Brain microvascular endothelial cell (primary cell): ENCODE measurements at regions not wholly inside any gene's neighbourhood (a gene's known extent, or its start where the extent isn't known, plus 50 kb on each side); places are given as distances from the start of the nearest gene placed in this dataset.

Experiments
- DNase-seq: peaks from one replicate; pipeline ENCODE4 v3.0.0-alpha.2; 2020
- H3K27ac ChIP-seq: fragments of 250-450 bp; sonication (Bioruptor Pico); 2 replicates; pipeline ENCODE4 v1.5.1; 2020; ENCODE audit warnings: mild to moderate bottlenecking, moderate library complexity
- H3K27me3 ChIP-seq: fragments of 250-450 bp; sonication (Bioruptor Pico); replicated peaks from 2 replicates; pipeline ENCODE4 v1.5.1; 2020; ENCODE audit warnings: mild to moderate bottlenecking
- H3K36me3 ChIP-seq: fragments of 250-450 bp; sonication (Bioruptor Pico); replicated peaks from 2 replicates; pipeline ENCODE4 v1.5.1; 2020; ENCODE audit warnings: mild to moderate bottlenecking
- H3K4me3 ChIP-seq: 2 replicates; pipeline ENCODE4 v1.5.1; 2011; ENCODE audit warnings: low read depth, mild to moderate bottlenecking, control low read depth, low read length, moderate library complexity
- CTCF ChIP-seq: IDR thresholded peaks from 2 replicates; pipeline ENCODE4 v1.5.1; 2011; ENCODE audit warnings: low read depth, mild to moderate bottlenecking, moderate library complexity, low read length, control low read depth, inconsistent platforms; ENCODE audit errors: missing control alignments
- in situ Hi-C: cut with HindIII; loops from 2 replicates; pipeline ENCODE4 v1.10.0; 2017; ENCODE audit warnings: low sequenced_read_pairs, low pct_ligation_motif_present

GRCh38 chr10:118454211-118454610 is 112.1 kb upstream of the FAM204A start:
- no peak overlapping the region for H3K27ac ChIP-seq
- no peak for TF ChIP-seq CTCF
- in situ Hi-C loops, result no loop called here
- no peak overlapping the region for H3K4me3 ChIP-seq
- H3K36me3 ChIP-seq, result no peaks in the 10 kb centered on the region
- DNase-seq, result no peak
- H3K27me3 ChIP-seq, result no peaks in the 10 kb centered on the region

GRCh38 chr10:118452098-118452497 is 110.0 kb upstream of the FAM204A start:
- Histone ChIP-seq H3K4me3 (no peak overlapping the region), H3K36me3 (no peaks in the 10 kb centered on the region), H3K27me3 (no peaks in the 10 kb centered on the region), H3K27ac (no peak overlapping the region)
- TF ChIP-seq CTCF, result no peak
- in situ Hi-C loops, result no loop called here
- no peak for DNase-seq

DNA sequence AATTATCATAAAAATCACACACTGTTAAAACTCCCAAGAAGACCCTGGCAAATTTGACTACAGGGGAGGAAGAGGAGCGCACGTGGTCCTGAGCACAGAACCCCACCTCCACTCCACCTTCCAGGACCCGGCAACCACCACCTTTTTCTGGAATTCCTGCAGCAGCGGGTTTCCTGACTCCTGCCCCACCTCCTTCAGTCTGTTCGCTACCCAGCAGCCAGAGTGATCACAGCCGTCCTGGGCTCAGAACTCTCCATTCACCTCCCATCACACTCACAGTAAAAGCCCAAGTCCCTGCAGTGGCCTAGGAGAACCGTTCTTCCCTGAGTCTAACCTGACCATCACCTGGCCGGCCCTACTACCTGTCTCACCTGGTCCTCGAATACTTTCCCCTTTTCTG is 107.4 kb upstream of the FAM204A start:
- no peak for TF ChIP-seq CTCF

DNA sequence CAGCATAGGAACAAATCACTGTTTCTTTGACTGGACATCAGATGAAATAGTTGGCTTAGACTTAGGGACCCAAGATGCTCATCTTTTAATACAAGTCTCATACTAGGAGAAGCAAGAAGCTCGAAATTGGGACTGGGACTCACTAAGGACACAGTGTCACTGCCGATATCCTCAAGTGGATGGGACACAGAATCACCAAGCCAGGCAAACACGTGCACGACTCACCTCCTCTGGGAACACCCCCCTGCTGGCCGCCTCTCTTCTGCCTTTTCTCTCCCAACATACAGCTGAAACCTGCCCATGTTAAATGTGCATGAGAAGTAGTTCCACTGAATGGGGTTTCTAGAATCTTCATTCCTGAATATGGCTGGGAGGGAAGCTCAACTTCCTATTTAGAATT is 106.6 kb upstream of the FAM204A start:
- Histone ChIP-seq H3K27ac (no peak overlapping the region), H3K27me3 (no peaks in the 10 kb centered on the region), H3K4me3 (no peak overlapping the region), H3K36me3 (no peaks in the 10 kb centered on the region)
- no peak for DNase-seq
- TF ChIP-seq CTCF, result no peak
- in situ Hi-C loops, result no loop called here

More for the DNA sequence above, 107.4 kb upstream of the FAM204A start:
- in situ Hi-C loops, result no loop called here
- Histone ChIP-seq H3K4me3 (no peak overlapping the region), H3K27me3 (no peaks in the 10 kb centered on the region), H3K36me3 (no peaks in the 10 kb centered on the region), H3K27ac (no peak overlapping the region)
- no peak for DNase-seq

GRCh38 chr10:118447478-118448270 is 105.5 kb upstream of the FAM204A start:
- no peak overlapping the region for H3K27ac ChIP-seq
- no peak for TF ChIP-seq CTCF
- no peak for DNase-seq
- no peaks in the 10 kb centered on the region for H3K27me3 ChIP-seq
- H3K4me3 ChIP-seq, result no peak overlapping the region
- in situ Hi-C loops, result no loop called here
- H3K36me3 ChIP-seq, result no peaks in the 10 kb centered on the region

- Histone ChIP-seq H3K27ac (no peak overlapping the region), H3K4me3 (no peak overlapping the region), H3K36me3 (no peaks in the 10 kb centered on the region), H3K27me3 (no peaks in the 10 kb centered on the region)
- in situ Hi-C loops, result no loop called here
- no peak for TF ChIP-seq CTCF
- no peak for DNase-seq
Observed at GRCh38 chr10:118445535-118445934, 103.4 kb upstream of the FAM204A start.
